ENCODE measurements at regions not wholly inside any gene's neighbourhood (a gene's known extent, or its start where the extent isn't known, plus 50 kb on each side); places are given as distances from the start of the nearest gene placed in this dataset.

- no peaks in the 10 kb centered on the region for H3K4me1 ChIP-seq (ENCODE audit: control insufficient read depth, insufficient read depth, low read length)
- no peak for TF ChIP-seq CTCF (conservative IDR thresholded peaks at IDR 0.05)
- H3K27me3 ChIP-seq (ENCODE audit: control insufficient read depth, insufficient read depth, low read length, poor library complexity, severe bottlenecking), result no peaks in the 10 kb centered on the region
- no peak overlapping the region for H3K9ac ChIP-seq (ENCODE audit: extremely low read depth, low read length, poor library complexity, severe bottlenecking)
- H3K9me3 Mint-ChIP-seq, result no peaks in the 10 kb centered on the region
- no peaks in the 10 kb centered on the region for H3K36me3 ChIP-seq (ENCODE audit: control insufficient read depth, insufficient read depth, low read length)
- H3K4me1 Mint-ChIP-seq, result no peaks in the 10 kb centered on the region
- WGBS, 2 experiments (ENCODE audit: insufficient coverage in 1 of 2, insufficient read length in 1 of 2), result 97 to 100% methylated on average over 1 to 5 of the region's 5 CpGs
- H3K27ac Mint-ChIP-seq, result no peak overlapping the region
- H3K27ac ChIP-seq (ENCODE audit: low read depth, low read length), result no peak overlapping the region
- H3K36me3 Mint-ChIP-seq (ENCODE audit: low read depth), result no peaks in the 10 kb centered on the region
- H3K27me3 Mint-ChIP-seq (ENCODE audit: insufficient read depth), result peaks cover 4% of the 10 kb centered on the region
- no peak overlapping the region for H3K4me3 ChIP-seq (ENCODE audit: low read length)
- no peak overlapping the region for H3K4me3 Mint-ChIP-seq
- no peaks in the 10 kb centered on the region for H3K9me3 ChIP-seq (ENCODE audit: control insufficient read depth, low read length)
- DNase-seq, result no peak
These were observed 584.3 kb downstream of the BCL11A start for GRCh38 chr2:59969161-59969560.

GRCh38 chr2:59968441-59968840 lies 585.0 kb downstream of the BCL11A start:
- Mint-ChIP-seq H3K27ac (no peak overlapping the region), H3K9me3 (no peaks in the 10 kb centered on the region), H3K4me1 (no peaks in the 10 kb centered on the region), H3K27me3 (ENCODE audit: insufficient read depth) (peaks cover 4% of the 10 kb centered on the region), H3K4me3 (no peak overlapping the region), H3K36me3 (ENCODE audit: low read depth) (no peaks in the 10 kb centered on the region)
- no peak overlapping the region for H3K27ac ChIP-seq (ENCODE audit: low read depth, low read length)
- no peaks in the 10 kb centered on the region for H3K36me3 ChIP-seq (ENCODE audit: control insufficient read depth, insufficient read depth, low read length)
- TF ChIP-seq CTCF (conservative IDR thresholded peaks at IDR 0.05), result no peak
- H3K9me3 ChIP-seq (ENCODE audit: control insufficient read depth, low read length), result no peaks in the 10 kb centered on the region
- H3K4me1 ChIP-seq (ENCODE audit: control insufficient read depth, insufficient read depth, low read length), result no peaks in the 10 kb centered on the region
- WGBS, 2 experiments (ENCODE audit: insufficient coverage in 1 of 2, insufficient read length in 1 of 2), result 80 to 89% methylated on average over 1 of the region's 1 CpG
- no peaks in the 10 kb centered on the region for H3K27me3 ChIP-seq (ENCODE audit: control insufficient read depth, insufficient read depth, low read length, poor library complexity, severe bottlenecking)
- no peak overlapping the region for H3K4me3 ChIP-seq (ENCODE audit: low read length)
- DNase-seq, result no peak
- H3K9ac ChIP-seq (ENCODE audit: extremely low read depth, low read length, poor library complexity, severe bottlenecking), result no peak overlapping the region

GRCh38 chr2:59967691-59968090 lies 585.8 kb downstream of the BCL11A start:
- Histone ChIP-seq H3K27me3 (ENCODE audit: control insufficient read depth, insufficient read depth, low read length, poor library complexity, severe bottlenecking) (no peaks in the 10 kb centered on the region), H3K4me1 (ENCODE audit: control insufficient read depth, insufficient read depth, low read length) (no peaks in the 10 kb centered on the region), H3K4me3 (ENCODE audit: low read length) (no peak overlapping the region), H3K36me3 (ENCODE audit: control insufficient read depth, insufficient read depth, low read length) (no peaks in the 10 kb centered on the region), H3K9me3 (ENCODE audit: control insufficient read depth, low read length) (no peaks in the 10 kb centered on the region), H3K9ac (ENCODE audit: extremely low read depth, low read length, poor library complexity, severe bottlenecking) (no peak overlapping the region), H3K27ac (ENCODE audit: low read depth, low read length) (no peak overlapping the region)
- Mint-ChIP-seq H3K9me3 (no peaks in the 10 kb centered on the region), H3K27me3 (ENCODE audit: insufficient read depth) (peaks cover 4% of the 10 kb centered on the region), H3K4me1 (no peaks in the 10 kb centered on the region), H3K4me3 (no peak overlapping the region), H3K36me3 (ENCODE audit: low read depth) (no peaks in the 10 kb centered on the region), H3K27ac (no peak overlapping the region)
- 77 to 96% methylated on average over 3 of the region's 3 CpGs for WGBS, 2 experiments (ENCODE audit: insufficient coverage in 1 of 2, insufficient read length in 1 of 2)
- no peak for TF ChIP-seq CTCF (conservative IDR thresholded peaks at IDR 0.05)
- DNase-seq, result no peak

Measured in endodermal cell (in vitro differentiated cells).